ACC112 (cell line): ENCODE measurements at regions not wholly inside any gene's neighbourhood (a gene's known extent, or its start where the extent isn't known, plus 50 kb on each side); places are given as distances from the start of the nearest gene placed in this dataset.
A peak's percentile ranks its signal among the peaks of the same experiment; 100 is the strongest.

ENCODE experiments used
- H2AFZ ChIP-seq: fragments of 200-600 bp; sonication (generic); one replicate; pipeline ENCODE4 v1.6.0; 2017; ENCODE audit warnings: antibody characterized with exemption, low read length; ENCODE audit not compliant: unreplicated experiment
- H3K27ac ChIP-seq: fragments of 200-600 bp; sonication (generic); 2 replicates; pipeline ENCODE4 v1.5.1; 2014; ENCODE audit warnings: low read depth, mild to moderate bottlenecking, antibody characterized with exemption, low read length, moderate library complexity
- H3K27me3 ChIP-seq: fragments of 200-600 bp; sonication (generic); 2 replicates; pipeline ENCODE4 v1.6.1; 2014; ENCODE audit warnings: mild to moderate bottlenecking, antibody characterized with exemption, low read length, moderate library complexity, mixed read lengths; ENCODE audit not compliant: insufficient read depth
- H3K36me3 ChIP-seq: fragments of 200-600 bp; sonication (generic); 2 replicates; pipeline ENCODE4 v1.6.1; 2016; ENCODE audit warnings: mild to moderate bottlenecking, antibody characterized with exemption, low read length, moderate library complexity, mixed read lengths; ENCODE audit not compliant: insufficient read depth
- H3K4me1 ChIP-seq: fragments of 200-600 bp; sonication (generic); one replicate; pipeline ENCODE4 v1.6.1; 2016; ENCODE audit warnings: low read length, mixed read lengths; ENCODE audit not compliant: insufficient read depth, unreplicated experiment, control insufficient read depth
- H3K4me3 ChIP-seq: fragments of 200-600 bp; sonication (generic); 2 replicates; pipeline ENCODE4 v1.5.1; 2014; ENCODE audit warnings: mild to moderate bottlenecking, low read depth, low read length
- H3K79me2 ChIP-seq: fragments of 200-600 bp; sonication (generic); one replicate; pipeline ENCODE4 v1.6.0; 2016; ENCODE audit warnings: low read length; ENCODE audit not compliant: control insufficient read depth, unreplicated experiment, insufficient read depth

- Histone ChIP-seq H3K79me2 (no peaks in the 10 kb centered on the region), H3K4me1 (peaks cover 5% of the 10 kb centered on the region), H2AFZ (no peak overlapping the region), H3K27ac (no peak overlapping the region), H3K27me3 (peaks cover 78% of the 10 kb centered on the region), H3K4me3 (peak overlapping the region; percentile 61), H3K36me3 (no peaks in the 10 kb centered on the region)
Observed at GRCh38 chr9:79257228-79257781, 314.5 kb upstream of the TLE4 start.

GRCh38 chr9:79257790-79258351 lies 313.9 kb upstream of the TLE4 start:
- H3K36me3 ChIP-seq = no peaks in the 10 kb centered on the region
- H2AFZ ChIP-seq = no peak overlapping the region
- no peaks in the 10 kb centered on the region for H3K79me2 ChIP-seq
- H3K27ac ChIP-seq = no peak overlapping the region
- H3K27me3 ChIP-seq = peaks cover 75% of the 10 kb centered on the region
- H3K4me3 ChIP-seq = no peak overlapping the region
- H3K4me1 ChIP-seq = peaks cover 5% of the 10 kb centered on the region

- Histone ChIP-seq H3K27ac (no peak overlapping the region), H3K79me2 (no peaks in the 10 kb centered on the region), H3K4me3 (no peak overlapping the region), H3K36me3 (no peaks in the 10 kb centered on the region), H3K27me3 (peaks cover 73% of the 10 kb centered on the region), H3K4me1 (peaks cover 5% of the 10 kb centered on the region), H2AFZ (no peak overlapping the region)
Observed at GRCh38 chr9:79259858-79260257, 311.9 kb upstream of the TLE4 start.

- no peaks in the 10 kb centered on the region for H3K4me1 ChIP-seq
- no peaks in the 10 kb centered on the region for H3K79me2 ChIP-seq
- no peak overlapping the region for H2AFZ ChIP-seq
- H3K27me3 ChIP-seq = peaks cover 35% of the 10 kb centered on the region
- H3K27ac ChIP-seq = no peak overlapping the region
- no peaks in the 10 kb centered on the region for H3K36me3 ChIP-seq
- no peak overlapping the region for H3K4me3 ChIP-seq
Observed at GRCh38 chr9:79263628-79264027, 308.1 kb upstream of the TLE4 start.

- Histone ChIP-seq H3K79me2 (no peaks in the 10 kb centered on the region), H3K4me3 (no peak overlapping the region), H2AFZ (no peak overlapping the region), H3K4me1 (no peaks in the 10 kb centered on the region), H3K27ac (no peak overlapping the region), H3K36me3 (no peaks in the 10 kb centered on the region), H3K27me3 (peaks cover 31% of the 10 kb centered on the region)
Observed at GRCh38 chr9:79264041-79264440, 307.7 kb upstream of the TLE4 start.

GRCh38 chr9:79264511-79265355 lies 307.0 kb upstream of the TLE4 start:
- Histone ChIP-seq H3K36me3 (no peaks in the 10 kb centered on the region), H3K4me1 (no peaks in the 10 kb centered on the region), H3K27me3 (peaks cover 24% of the 10 kb centered on the region), H3K79me2 (no peaks in the 10 kb centered on the region), H3K27ac (no peak overlapping the region), H2AFZ (no peak overlapping the region), H3K4me3 (no peak overlapping the region)

- Histone ChIP-seq H2AFZ (no peak overlapping the region), H3K36me3 (no peaks in the 10 kb centered on the region), H3K27me3 (peaks cover 8% of the 10 kb centered on the region; the same call in 1 of the 2 replicates), H3K4me1 (no peaks in the 10 kb centered on the region), H3K27ac (no peak overlapping the region), H3K79me2 (no peaks in the 10 kb centered on the region), H3K4me3 (no peak overlapping the region)
Observed at GRCh38 chr9:79266986-79267385, 304.8 kb upstream of the TLE4 start.

GRCh38 chr9:79268806-79269205 lies 303.0 kb upstream of the TLE4 start:
- Histone ChIP-seq H3K4me1 (no peaks in the 10 kb centered on the region), H2AFZ (no peak overlapping the region), H3K4me3 (no peak overlapping the region), H3K27ac (no peak overlapping the region), H3K79me2 (no peaks in the 10 kb centered on the region), H3K36me3 (no peaks in the 10 kb centered on the region), H3K27me3 (peaks cover 8% of the 10 kb centered on the region; the same call in 1 of the 2 replicates)

- no peak overlapping the region for H2AFZ ChIP-seq
- peaks cover 8% of the 10 kb centered on the region; the same call in 1 of the 2 replicates for H3K27me3 ChIP-seq
- no peaks in the 10 kb centered on the region for H3K79me2 ChIP-seq
- no peak overlapping the region for H3K4me3 ChIP-seq
- H3K27ac ChIP-seq = no peak overlapping the region
- no peaks in the 10 kb centered on the region for H3K36me3 ChIP-seq
- no peaks in the 10 kb centered on the region for H3K4me1 ChIP-seq
Observed at GRCh38 chr9:79273311-79273710, 298.5 kb upstream of the TLE4 start.

- Histone ChIP-seq H3K36me3 (no peaks in the 10 kb centered on the region), H3K79me2 (no peaks in the 10 kb centered on the region), H2AFZ (no peak overlapping the region), H3K27ac (no peak overlapping the region), H3K4me1 (no peaks in the 10 kb centered on the region), H3K4me3 (no peak overlapping the region), H3K27me3 (peaks cover 8% of the 10 kb centered on the region; the same call in 1 of the 2 replicates)
Observed at GRCh38 chr9:79279356-79279755, 292.4 kb upstream of the TLE4 start.

GRCh38 chr9:79280691-79281090 lies 291.1 kb upstream of the TLE4 start:
- H3K79me2 ChIP-seq = no peaks in the 10 kb centered on the region
- H3K4me3 ChIP-seq = no peak overlapping the region
- no peaks in the 10 kb centered on the region for H3K36me3 ChIP-seq
- H2AFZ ChIP-seq = no peak overlapping the region
- no peaks in the 10 kb centered on the region for H3K4me1 ChIP-seq
- no peak overlapping the region for H3K27ac ChIP-seq
- peaks cover 8% of the 10 kb centered on the region; the same call in 1 of the 2 replicates for H3K27me3 ChIP-seq
